M059J (cell line): ENCODE measurements at regions not wholly inside any gene's neighbourhood (a gene's known extent, or its start where the extent isn't known, plus 50 kb on each side); places are given as distances from the start of the nearest gene placed in this dataset.
A peak's percentile ranks its signal among the peaks of the same experiment; 100 is the strongest.
"Not testable (repeated sequence)": the region's sequence is repeated elsewhere in the genome, so short reads cannot be mapped to it uniquely, and the experiment has no call there.

Source experiments
- DNase-seq: peaks from one replicate; pipeline ENCODE4 v3.0.0-alpha.2; 2012; ENCODE audit warnings: low read depth

- DNase-seq: not testable (repeated sequence)
Measured at GRCh38 chr5:97234380-97234779, 51.3 kb upstream of the RIOK2 start.

GRCh38 chr5:97242341-97242740 lies 59.3 kb upstream of the RIOK2 start:
- DNase-seq: no peak

GRCh38 chr5:97243353-97243752 lies 60.3 kb upstream of the RIOK2 start:
- DNase-seq: peak; percentile 37

- no peak for DNase-seq
Measured at GRCh38 chr5:97245386-97245785, 62.3 kb upstream of the RIOK2 start.

- DNase-seq: no peak
Measured at GRCh38 chr5:97250113-97250512, 67.1 kb upstream of the RIOK2 start.

- DNase-seq: no peak
Measured at GRCh38 chr5:97266076-97266475, 83.0 kb upstream of the RIOK2 start.

- no peak for DNase-seq
Measured at GRCh38 chr5:97266576-97266975, 83.5 kb upstream of the RIOK2 start.

GRCh38 chr5:97267767-97268166 lies 84.7 kb upstream of the RIOK2 start:
- DNase-seq: no peak

- DNase-seq: no peak
Measured at GRCh38 chr5:97276474-97277120, 93.5 kb upstream of the RIOK2 start.

- no peak for DNase-seq
Measured at GRCh38 chr5:97281257-97281656, 98.2 kb upstream of the RIOK2 start.

- DNase-seq: peak; percentile 56
Measured at GRCh38 chr5:97297063-97297703, 114.1 kb upstream of the RIOK2 start.

GRCh38 chr5:97297704-97298091 lies 114.7 kb upstream of the RIOK2 start:
- DNase-seq: peak; percentile 3

GRCh38 chr5:97301181-97301580 lies 118.1 kb upstream of the RIOK2 start:
- DNase-seq: not testable (repeated sequence)

GRCh38 chr5:97338729-97339128 lies 155.7 kb upstream of the RIOK2 start:
- DNase-seq: peak; percentile 10

GRCh38 chr5:97355775-97356174 lies 172.7 kb upstream of the RIOK2 start:
- no peak for DNase-seq

GRCh38 chr5:97363577-97363976 lies 180.5 kb upstream of the RIOK2 start:
- DNase-seq: no peak

GRCh38 chr5:97364731-97365130 lies 181.7 kb upstream of the RIOK2 start:
- no peak for DNase-seq

GRCh38 chr5:97365163-97365845 lies 182.3 kb upstream of the RIOK2 start:
- DNase-seq: no peak

- DNase-seq: no peak
Measured at GRCh38 chr5:97365918-97366317, 182.9 kb upstream of the RIOK2 start.

GRCh38 chr5:97375959-97376358 lies 192.9 kb upstream of the RIOK2 start:
- DNase-seq: no peak

- DNase-seq: no peak
Measured at GRCh38 chr5:97377582-97377981, 194.5 kb upstream of the RIOK2 start.

GRCh38 chr5:97383996-97384395 lies 200.9 kb upstream of the RIOK2 start:
- DNase-seq: peak; percentile 36

GRCh38 chr5:97388794-97389193 lies 205.7 kb upstream of the RIOK2 start:
- DNase-seq: peak; percentile 36
